Neural cell (in vitro differentiated cells): ENCODE measurements at regions not wholly inside any gene's neighbourhood (a gene's known extent, or its start where the extent isn't known, plus 50 kb on each side); places are given as distances from the start of the nearest gene placed in this dataset.
"Not testable (repeated sequence)": the region's sequence is repeated elsewhere in the genome, so short reads cannot be mapped to it uniquely, and the experiment has no call there.

Experiments used
- H2AFZ ChIP-seq: fragments of 200-600, 300-800 bp; sonication (generic), shearing (Covaris generic); 2 replicates; pipeline ENCODE4 v1.6.0; 2014; ENCODE audit warnings: low read depth, mild to moderate bottlenecking, antibody characterized with exemption, low read length, moderate library complexity
- H3F3A ChIP-seq: fragments of 200-600 bp; shearing (Covaris generic); 2 replicates; pipeline ENCODE4 v1.6.1; 2016; ENCODE audit warnings: mild to moderate bottlenecking, moderate library complexity, mixed read lengths, antibody characterized with exemption, low read length; ENCODE audit not compliant: insufficient read depth, poor library complexity, severe bottlenecking
- H3K27ac ChIP-seq: fragments of 200-600, 300-800 bp; sonication (generic), shearing (Covaris generic); 2 replicates; pipeline ENCODE4 v1.5.1; 2014; ENCODE audit warnings: mild to moderate bottlenecking, low read length, moderate library complexity
- H3K27me3 ChIP-seq: fragments of 300-800, 200-600 bp; sonication (generic), shearing (Covaris generic); 2 replicates; pipeline ENCODE4 v1.6.0; 2014; ENCODE audit warnings: mild to moderate bottlenecking, low read depth, low read length, moderate library complexity; ENCODE audit not compliant: insufficient read depth
- H3K36me3 ChIP-seq: fragments of 300-800, 200-600 bp; sonication (generic), shearing (Covaris generic); 2 replicates; pipeline ENCODE4 v1.5.1; 2014; ENCODE audit warnings: mild to moderate bottlenecking, antibody characterized with exemption, low read length, moderate library complexity; ENCODE audit not compliant: insufficient read depth
- H3K4me2 ChIP-seq: fragments of 300-800, 200-600 bp; sonication (generic), shearing (Covaris generic); 2 replicates; pipeline ENCODE4 v1.6.0; 2014; ENCODE audit warnings: mild to moderate bottlenecking, low read length
- H3K4me3 ChIP-seq: fragments of 300-800, 200-600 bp; sonication (generic), shearing (Covaris generic); 2 replicates; pipeline ENCODE4 v1.5.1; 2014; ENCODE audit warnings: mild to moderate bottlenecking, low read length, moderate library complexity
- H3K79me2 ChIP-seq: fragments of 200-600 bp; shearing (Covaris generic); replicated peaks from 2 replicates; pipeline ENCODE4 v1.6.0; 2014; ENCODE audit warnings: mild to moderate bottlenecking, low read length, moderate library complexity; ENCODE audit not compliant: insufficient read depth
- H3K9ac ChIP-seq: fragments of 300-800, 200-600 bp; sonication (generic), shearing (Covaris generic); 2 replicates; pipeline ENCODE4 v1.6.1; 2016; ENCODE audit warnings: mild to moderate bottlenecking, low read length, mixed read lengths
- H3K9me2 ChIP-seq: fragments of 200-600 bp; shearing (Covaris generic); 2 replicates; pipeline ENCODE4 v1.6.1; 2016; ENCODE audit warnings: mild to moderate bottlenecking, low read length, mixed read lengths; ENCODE audit not compliant: insufficient read depth
- H3K9me3 ChIP-seq: fragments of 200-600, 300-800 bp; sonication (generic), shearing (Covaris generic); 2 replicates; pipeline ENCODE4 v1.6.1; 2016; ENCODE audit warnings: mild to moderate bottlenecking, mixed run types, low read length, moderate library complexity, mixed read lengths
- H4K20me1 ChIP-seq: fragments of 200-600 bp; shearing (Covaris generic); 2 replicates; pipeline ENCODE4 v1.6.1; 2016; ENCODE audit warnings: mild to moderate bottlenecking, mixed run types; ENCODE audit not compliant: insufficient read depth
- CTCF ChIP-seq: fragments of 450-650 bp; IDR thresholded peaks from 2 replicates; pipeline ENCODE4 v1.5.1; 2014; ENCODE audit warnings: antibody characterized with exemption, mild to moderate bottlenecking, moderate library complexity; ENCODE audit not compliant: poor library complexity, severe bottlenecking
- EP300 ChIP-seq: fragments of 450-650 bp; conservative IDR thresholded peaks from 2 replicates; pipeline ENCODE4 v1.6.1; 2014; ENCODE audit warnings: antibody characterized with exemption, mild to moderate bottlenecking, moderate library complexity; ENCODE audit not compliant: poor library complexity, severe bottlenecking
- EZH2 ChIP-seq: fragments of 200-600, 300-800 bp; shearing (Covaris generic), sonication (generic); IDR thresholded peaks from 2 replicates; pipeline ENCODE4 v1.6.1; 2014; ENCODE audit warnings: antibody characterized with exemption, low read length, borderline replicate concordance, mild to moderate bottlenecking; ENCODE audit not compliant: insufficient read depth, poor library complexity, severe bottlenecking
- MXI1 ChIP-seq: fragments of 450-650 bp; conservative IDR thresholded peaks from 2 replicates; pipeline ENCODE4 v1.6.1; 2014; ENCODE audit warnings: antibody characterized with exemption, mild to moderate bottlenecking; ENCODE audit not compliant: poor library complexity, severe bottlenecking
- POLR2AphosphoS5 ChIP-seq: IDR thresholded peaks from 2 replicates; pipeline ENCODE4 v1.6.1; 2012
- RAD21 ChIP-seq: fragments of 450-650 bp; conservative IDR thresholded peaks from 2 replicates; pipeline ENCODE4 v1.6.1; 2014; ENCODE audit warnings: antibody characterized with exemption, mild to moderate bottlenecking, moderate library complexity
- REST ChIP-seq: IDR thresholded peaks from 2 replicates; pipeline ENCODE4 v1.6.1; 2012; ENCODE audit warnings: borderline replicate concordance
- SMC3 ChIP-seq: fragments of 450-650 bp; conservative IDR thresholded peaks from 2 replicates; pipeline ENCODE4 v1.6.1; 2014; ENCODE audit warnings: antibody characterized with exemption, mild to moderate bottlenecking, moderate library complexity; ENCODE audit not compliant: poor library complexity
- TAF1 ChIP-seq: IDR thresholded peaks from 2 replicates; pipeline ENCODE4 v1.6.1; 2012; ENCODE audit warnings: low read depth

- H3K79me2 ChIP-seq, H3K36me3 ChIP-seq, H3K4me2 ChIP-seq, H3K9ac ChIP-seq, H4K20me1 ChIP-seq, H3K27ac ChIP-seq, H2AFZ ChIP-seq, H3K27me3 ChIP-seq, H3K9me3 ChIP-seq, H3F3A ChIP-seq, H3K4me3 ChIP-seq, H3K9me2 ChIP-seq: not testable (repeated sequence)
Measured at GRCh38 chr12:67900418-67900817, 88.8 kb upstream of the IFNG-AS1 start.

- Histone ChIP-seq H3K4me2 (no peak overlapping the region), H3K9me3 (no peaks in the 10 kb centered on the region), H3K79me2 (no peaks in the 10 kb centered on the region), H3K36me3 (no peaks in the 10 kb centered on the region), H3F3A (no peaks in the 10 kb centered on the region), H3K9me2 (no peaks in the 10 kb centered on the region), H3K4me3 (no peak overlapping the region), H4K20me1 (no peaks in the 10 kb centered on the region), H3K27me3 (no peaks in the 10 kb centered on the region), H3K9ac (no peak overlapping the region), H3K27ac (no peak overlapping the region), H2AFZ (no peak overlapping the region)
- TF ChIP-seq REST (no peak), EP300 (no peak), TAF1 (no peak), CTCF (no peak), POLR2AphosphoS5 (no peak), RAD21 (no peak), MXI1 (no peak), EZH2 (no peak), SMC3 (no peak)
Measured at GRCh38 chr12:67909091-67909531, 80.1 kb upstream of the IFNG-AS1 start.

- Histone ChIP-seq H3K9ac (no peak overlapping the region), H3K4me2 (no peak overlapping the region)
Measured at GRCh38 chr12:67909681-67910080, 79.6 kb upstream of the IFNG-AS1 start.

More at GRCh38 chr12:67909681-67910080, 79.6 kb upstream of the IFNG-AS1 start:
- H3K9me3 ChIP-seq = no peaks in the 10 kb centered on the region
- H3K79me2 ChIP-seq = no peaks in the 10 kb centered on the region
- no peak overlapping the region for H3K4me3 ChIP-seq
- H3F3A ChIP-seq = no peaks in the 10 kb centered on the region
- no peaks in the 10 kb centered on the region for H4K20me1 ChIP-seq
- no peaks in the 10 kb centered on the region for H3K36me3 ChIP-seq
- H3K9me2 ChIP-seq = no peaks in the 10 kb centered on the region
- H3K27ac ChIP-seq = no peak overlapping the region
- H3K27me3 ChIP-seq = no peaks in the 10 kb centered on the region
- no peak overlapping the region for H2AFZ ChIP-seq
- no peak for TF ChIP-seq POLR2AphosphoS5
- no peak for TF ChIP-seq EP300
- no peak for TF ChIP-seq RAD21
- no peak for TF ChIP-seq SMC3
- no peak for TF ChIP-seq EZH2
- TF ChIP-seq TAF1 = no peak
- no peak for TF ChIP-seq REST
- no peak for TF ChIP-seq CTCF
- TF ChIP-seq MXI1 = no peak
